MM.1S (cell line): ENCODE measurements at regions not wholly inside any gene's neighbourhood (a gene's known extent, or its start where the extent isn't known, plus 50 kb on each side); places are given as distances from the start of the nearest gene placed in this dataset.

Source experiments
- CTCF ChIP-seq: fragments of 300-600 bp; sonication (generic); IDR thresholded peaks from 2 replicates; pipeline ENCODE4 v1.5.1; 2016; ENCODE audit warnings: antibody characterized with exemption, low read length, mixed read lengths
- EZH2 ChIP-seq: fragments of 300-600 bp; sonication (generic); optimal IDR thresholded peaks from 2 replicates; pipeline ENCODE3; 2017; ENCODE audit warnings: low read depth, mild to moderate bottlenecking, antibody characterized with exemption, low read length, mixed read lengths
- EZH2phosphoT487 ChIP-seq: fragments of 300-600 bp; sonication (generic); IDR thresholded peaks from 2 replicates; pipeline ENCODE4 v1.6.1; 2018; ENCODE audit warnings: antibody characterized with exemption, low read length

- no peak for TF ChIP-seq CTCF
- no peak for TF ChIP-seq EZH2
- no peak for TF ChIP-seq EZH2phosphoT487
Measured at GRCh38 chr7:46143949-46144917, 223.2 kb upstream of the IGFBP3 start.
